B cell (primary cell): ENCODE measurements at regions not wholly inside any gene's neighbourhood (a gene's known extent, or its start where the extent isn't known, plus 50 kb on each side); places are given as distances from the start of the nearest gene placed in this dataset.

ENCODE experiments used
- ATAC-seq: fragments of 200-7000 bp; cut with Tn5 transposase; one replicate; pipeline ENCODE4 v1.10.0; 2021; ENCODE audit warnings: low read depth, mild to moderate bottlenecking, moderate number of reproducible peaks, moderate library complexity
- CTCF ChIA-PET: fragments of 350-600 bp; sonication (Branson Sonifier 250); formaldehyde crosslinking; loops from one replicate; lab custom pipeline; 2021; ENCODE audit warnings: antibody characterized with exemption, inconsistent platforms; lab: Charles Lee
- POLR2A ChIA-PET: fragments of 350-600 bp; sonication (Branson Sonifier 250); formaldehyde crosslinking; loops from one replicate; lab custom pipeline; 2021; ENCODE audit warnings: antibody characterized with exemption; lab: Charles Lee
- DNase-seq: peaks from one replicate; pipeline ENCODE4 v3.0.0; 2013
- H2AFZ ChIP-seq: 2 replicates; pipeline ENCODE4 v1.6.1; 2012; ENCODE audit warnings: mild to moderate bottlenecking, low read depth, low read length; ENCODE audit not compliant: insufficient read depth, poor library complexity, severe bottlenecking
- H3K27ac ChIP-seq, 2 donors: 1 replicate in 1 of 2; 2 replicates in 1 of 2; pipeline ENCODE4 v1.5.1; 2012 to 2013; ENCODE audit warnings: low read length in 2 of 2, mild to moderate bottlenecking in 2 of 2, moderate library complexity in 1 of 2
- H3K27me3 ChIP-seq, 4 experiments: fragments of 200-600 bp in 1 of 4; sonication (generic) in 1 of 4; replicated peaks in 1 of 4; 1 replicate in 2 of 4; 2 replicates in 2 of 4; pipeline versions ENCODE4 v1.6.1 to v1.7.0; 2013 to 2016; ENCODE audit warnings: low read length in 3 of 4, mild to moderate bottlenecking in 2 of 4, mixed read lengths in 1 of 4, moderate library complexity in 1 of 4; ENCODE audit not compliant: insufficient read depth in 4 of 4, control insufficient read depth in 3 of 4; ENCODE audit errors: control extremely low read depth in 1 of 4
- H3K36me3 ChIP-seq, 2 experiments: replicated peaks in 1 of 2; 1 replicate in 1 of 2; 2 replicates in 1 of 2; pipeline versions ENCODE4 v1.6.1 to v1.7.1; 2013; ENCODE audit warnings: low read length in 1 of 2; ENCODE audit not compliant: insufficient read depth in 2 of 2, control insufficient read depth in 1 of 2; ENCODE audit errors: control extremely low read depth in 1 of 2, extremely low read depth in 1 of 2
- H3K4me1 ChIP-seq, 2 donors: fragments of 200-600 bp in 1 of 2; sonication (generic) in 1 of 2; 1 replicate in 1 of 2; 2 replicates in 1 of 2; pipeline versions ENCODE4 v1.5.1 to v1.6.1; 2013 to 2017; ENCODE audit warnings: low read length in 2 of 2; ENCODE audit not compliant: control insufficient read depth in 2 of 2, insufficient read depth in 2 of 2
- H3K4me2 ChIP-seq: replicated peaks from 2 replicates; pipeline ENCODE3; 2012; ENCODE audit warnings: mild to moderate bottlenecking, low read depth, low read length; ENCODE audit not compliant: poor library complexity, severe bottlenecking
- H3K4me3 ChIP-seq, 5 experiments: fragments of 200-600 bp in 1 of 5; sonication (generic) in 1 of 5; 1 replicate in 3 of 5; 2 replicates in 2 of 5; pipeline versions ENCODE4 v1.5.1 to v1.7.0; 2011 to 2016; ENCODE audit warnings: low read length in 4 of 5, mild to moderate bottlenecking in 4 of 5, low read depth in 2 of 5, control low read depth in 1 of 5, moderate library complexity in 1 of 5; ENCODE audit not compliant: insufficient read depth in 1 of 5; ENCODE audit errors: control extremely low read depth in 1 of 5, extremely low read depth in 1 of 5
- H3K79me2 ChIP-seq: fragments of 200-600 bp; sonication (generic); one replicate; pipeline ENCODE4 v1.6.0; 2016; ENCODE audit warnings: low read length; ENCODE audit not compliant: control insufficient read depth, insufficient read depth
- H3K9ac ChIP-seq: fragments of 200-600 bp; sonication (generic); 2 replicates; pipeline ENCODE4 v1.6.1; 2017; ENCODE audit warnings: mild to moderate bottlenecking, low read length, moderate library complexity
- H3K9me3 ChIP-seq, 3 donors: one replicate each; pipeline versions ENCODE4 v1.6.1 to v1.7.1; 2013; ENCODE audit warnings: low read length in 2 of 3; ENCODE audit not compliant: control insufficient read depth in 2 of 3, insufficient read depth in 1 of 3; ENCODE audit errors: control extremely low read depth in 1 of 3
- H4K20me1 ChIP-seq: 2 replicates; pipeline ENCODE4 v1.6.0; 2012; ENCODE audit warnings: mild to moderate bottlenecking, low read length; ENCODE audit not compliant: insufficient read depth, control insufficient read depth, poor library complexity, severe bottlenecking
- H3K27ac Mint-ChIP-seq: one replicate; pipeline ENCODE4 v1.8.0; 2021; ENCODE audit warnings: mixed read lengths
- H3K27me3 Mint-ChIP-seq: one replicate; pipeline ENCODE4 v1.8.0; 2021; ENCODE audit warnings: mixed read lengths
- H3K4me1 Mint-ChIP-seq: one replicate; pipeline ENCODE4 v1.8.0; 2021; ENCODE audit warnings: mixed read lengths
- H3K4me3 Mint-ChIP-seq: one replicate; pipeline ENCODE4 v1.8.0; 2021; ENCODE audit warnings: mixed read lengths
- H3K9me3 Mint-ChIP-seq: one replicate; pipeline ENCODE4 v1.8.0; 2022; ENCODE audit warnings: mixed read lengths; ENCODE audit not compliant: insufficient read depth
- CTCF ChIP-seq: fragments of 200-600 bp; IDR thresholded peaks from one replicate; pipeline ENCODE4 v1.8.0; 2022; ENCODE audit warnings: antibody characterized with exemption, mild to moderate bottlenecking
- EZH2 ChIP-seq: IDR thresholded peaks from 2 replicates; pipeline ENCODE4 v1.6.1; 2012; ENCODE audit warnings: borderline replicate concordance, low read depth, mild to moderate bottlenecking, moderate library complexity, low read length; ENCODE audit not compliant: insufficient read depth, poor library complexity, severe bottlenecking
- WGBS: methylation state at CpG from one replicate; pipeline ENCODE4 v1.1.5; 2013; ENCODE audit warnings: missing lambda C conversion rate; ENCODE audit not compliant: insufficient coverage; 5-methylcytosine and 5-hydroxymethylcytosine counted together
- intact Hi-C: fragments of 100-400 bp; cut with micrococcal nuclease; formaldehyde crosslinking; loops from one replicate; pipeline ENCODE4 v1.10.0; 2022

GRCh38 chr13:86425170-86425815, 626.1 kb upstream of the SLITRK6 start:
- DNase-seq (no peak), ATAC-seq (no peak)
- H3K27me3 Mint-ChIP-seq, result no peaks in the 10 kb centered on the region
- peaks cover 3% of the 10 kb centered on the region for H3K9me3 Mint-ChIP-seq
- ChIA-PET CTCF (no interaction called here), POLR2A (no interaction called here)
- Histone ChIP-seq H2AFZ (no peak overlapping the region), H3K9ac (no peak overlapping the region), H3K27ac (no peak overlapping the region), H4K20me1 (no peaks in the 10 kb centered on the region), H3K4me2 (no peak overlapping the region), H3K9me3 (peaks cover 0 to 2% (median 0%) of the 10 kb centered on the region in 3 donors), H3K4me1 (no peaks in the 10 kb centered on the region), H3K27me3 (no peaks in the 10 kb centered on the region), H3K36me3 (no peaks in the 10 kb centered on the region), H3K4me3 (no peak overlapping the region), H3K79me2 (no peaks in the 10 kb centered on the region)
- no peak for TF ChIP-seq EZH2
- no peak for TF ChIP-seq CTCF
- no peaks in the 10 kb centered on the region for H3K4me1 Mint-ChIP-seq
- intact Hi-C loops, result no loop called here
- no peak overlapping the region for H3K4me3 Mint-ChIP-seq
- WGBS, result no CpG with 5 or more reads among the region's 3 CpGs
- no peak overlapping the region for H3K27ac Mint-ChIP-seq

GRCh38 chr13:86426437-86426836, 627.2 kb upstream of the SLITRK6 start:
- Histone ChIP-seq H3K4me2 (no peak overlapping the region), H3K79me2 (no peaks in the 10 kb centered on the region), H2AFZ (no peak overlapping the region), H3K9me3 (no peaks in the 10 kb centered on the region), H3K4me3 (no peak overlapping the region), H4K20me1 (no peaks in the 10 kb centered on the region), H3K27ac (no peak overlapping the region), H3K4me1 (no peaks in the 10 kb centered on the region), H3K27me3 (no peaks in the 10 kb centered on the region), H3K36me3 (no peaks in the 10 kb centered on the region), H3K9ac (no peak overlapping the region)
- DNase-seq (no peak), ATAC-seq (no peak)
- H3K4me3 Mint-ChIP-seq, result no peak overlapping the region
- no peak overlapping the region for H3K27ac Mint-ChIP-seq
- CTCF ChIA-PET, result no interaction called here
- no peaks in the 10 kb centered on the region for H3K4me1 Mint-ChIP-seq
- intact Hi-C loops, result no loop called here
- POLR2A ChIA-PET, result no interaction called here
- TF ChIP-seq EZH2, result no peak
- TF ChIP-seq CTCF, result no peak
- no peaks in the 10 kb centered on the region for H3K27me3 Mint-ChIP-seq
- WGBS, result 90% methylated on average over 1 of the region's 2 CpGs
- no peaks in the 10 kb centered on the region for H3K9me3 Mint-ChIP-seq
